Vagina (tissue), 2 donors: ENCODE measurements at regions not wholly inside any gene's neighbourhood (a gene's known extent, or its start where the extent isn't known, plus 50 kb on each side); places are given as distances from the start of the nearest gene placed in this dataset.

Experiments
- CTCF ChIP-seq, 3 experiments: fragments of 450-650 bp in 2 of 3; fragments of 200-600 bp in 1 of 3; sonication (generic) in 1 of 3; IDR thresholded peaks; one replicate each; pipeline ENCODE4 v1.5.1; 2017 to 2019; ENCODE audit warnings: antibody characterized with exemption in 3 of 3, mild to moderate bottlenecking in 2 of 3, moderate library complexity in 2 of 3
- POLR2A ChIP-seq, 2 donors: fragments of 450-650 bp; IDR thresholded peaks; one replicate each; pipeline ENCODE4 v1.6.1; 2017; ENCODE audit warnings: antibody characterized with exemption in 2 of 2, mild to moderate bottlenecking in 2 of 2, moderate library complexity in 2 of 2
- POLR2AphosphoS5 ChIP-seq, 2 donors: sonication (generic); formaldehyde crosslinking; IDR thresholded peaks; one replicate each; pipeline ENCODE4 v1.9.0; 2017; ENCODE audit warnings: antibody characterized with exemption in 2 of 2, mild to moderate bottlenecking in 2 of 2, low read depth in 1 of 2; ENCODE audit not compliant: insufficient read depth in 1 of 2

- TF ChIP-seq CTCF (IDR thresholded peaks at IDR 0.05) (no peak), POLR2A (IDR thresholded peaks at IDR 0.05) (no peak), POLR2AphosphoS5 (IDR thresholded peaks at IDR 0.05; ENCODE audit: insufficient read depth in 1 of 2, low read depth in 1 of 2) (no peak)
These were observed 226.0 kb upstream of the TANK start for GRCh38 chr2:160934263-160934662.
